Progenitor cell of endocrine pancreas (in vitro differentiated cells): ENCODE measurements at regions not wholly inside any gene's neighbourhood (a gene's known extent, or its start where the extent isn't known, plus 50 kb on each side); places are given as distances from the start of the nearest gene placed in this dataset.

Experiments used
- DNase-seq: peaks from one replicate; pipeline ENCODE4 v3.0.0; 2021; ENCODE audit warnings: low spot score; ENCODE audit not compliant: unreplicated experiment
- H3K27ac Mint-ChIP-seq: 2 replicates; pipeline ENCODE4 v1.8.0; 2021; ENCODE audit warnings: mild to moderate bottlenecking, moderate library complexity, mixed read lengths
- H3K27me3 Mint-ChIP-seq: 2 replicates; pipeline ENCODE4 v1.8.0; 2021; ENCODE audit warnings: mixed read lengths
- H3K36me3 Mint-ChIP-seq: 2 replicates; pipeline ENCODE4 v1.8.0; 2022; ENCODE audit warnings: mixed read lengths; ENCODE audit not compliant: insufficient read depth
- H3K4me1 Mint-ChIP-seq: 2 replicates; pipeline ENCODE4 v1.8.0; 2021; ENCODE audit warnings: low read depth, mixed read lengths
- H3K4me3 Mint-ChIP-seq: 2 replicates; pipeline ENCODE4 v1.8.0; 2021; ENCODE audit warnings: low read depth, mild to moderate bottlenecking, moderate library complexity, mixed read lengths
- H3K9me3 Mint-ChIP-seq: 2 replicates; pipeline ENCODE4 v1.8.0; 2021; ENCODE audit warnings: low read depth, mixed read lengths
- CTCF ChIP-seq: fragments of 200-600 bp; sonication (generic); IDR thresholded peaks from one replicate; pipeline ENCODE4 v1.5.0; 2021; ENCODE audit warnings: antibody characterized with exemption, mild to moderate bottlenecking; ENCODE audit not compliant: unreplicated experiment

GRCh38 chr1:177571076-177571475, 398.8 kb downstream of the SEC16B start:
- Mint-ChIP-seq H3K4me1 (peaks cover 2% of the 10 kb centered on the region), H3K36me3 (no peaks in the 10 kb centered on the region), H3K4me3 (no peak overlapping the region), H3K27me3 (no peaks in the 10 kb centered on the region), H3K27ac (no peak overlapping the region), H3K9me3 (no peaks in the 10 kb centered on the region)
- TF ChIP-seq CTCF, result no peak
- no peak for DNase-seq

DNA sequence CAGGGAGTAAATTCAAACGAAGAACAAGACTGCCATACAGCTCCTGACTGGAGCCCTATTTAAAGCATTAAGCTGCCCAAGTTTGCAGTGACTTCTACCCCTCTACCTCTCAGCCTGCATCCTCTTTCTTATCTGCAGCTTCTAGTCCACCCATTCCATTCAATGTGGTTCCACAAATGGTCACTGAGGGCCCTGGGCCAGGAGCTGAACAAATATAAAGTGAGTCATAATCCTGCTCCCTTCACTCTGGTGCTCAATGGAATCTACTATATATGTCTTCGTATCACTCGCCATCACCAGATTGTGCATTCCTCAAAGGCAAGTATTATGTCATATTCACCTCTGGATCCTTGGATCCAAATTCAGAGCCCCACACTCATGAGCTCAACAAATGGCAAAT, 398.7 kb downstream of the BRINP2 start:
- H3K27me3 Mint-ChIP-seq, result no peaks in the 10 kb centered on the region
- no peak for TF ChIP-seq CTCF
- no peaks in the 10 kb centered on the region for H3K36me3 Mint-ChIP-seq
- H3K4me1 Mint-ChIP-seq, result peaks cover 2% of the 10 kb centered on the region
- no peak overlapping the region for H3K4me3 Mint-ChIP-seq
- H3K9me3 Mint-ChIP-seq, result no peaks in the 10 kb centered on the region
- H3K27ac Mint-ChIP-seq, result no peak overlapping the region
- DNase-seq, result no peak

- DNase-seq, result no peak
- H3K36me3 Mint-ChIP-seq, result no peaks in the 10 kb centered on the region
- no peaks in the 10 kb centered on the region for H3K27me3 Mint-ChIP-seq
- peaks cover 2% of the 10 kb centered on the region for H3K4me1 Mint-ChIP-seq
- H3K9me3 Mint-ChIP-seq, result no peaks in the 10 kb centered on the region
- no peak overlapping the region for H3K27ac Mint-ChIP-seq
- H3K4me3 Mint-ChIP-seq, result no peak overlapping the region
- peak; percentile 10 for TF ChIP-seq CTCF
Observed at GRCh38 chr1:177568622-177569021, 397.9 kb downstream of the BRINP2 start.

- Mint-ChIP-seq H3K4me3 (no peak overlapping the region), H3K27me3 (no peaks in the 10 kb centered on the region), H3K36me3 (no peaks in the 10 kb centered on the region), H3K27ac (no peak overlapping the region), H3K4me1 (peaks cover 2% of the 10 kb centered on the region), H3K9me3 (no peaks in the 10 kb centered on the region)
- TF ChIP-seq CTCF, result peak; percentile 36
- no peak for DNase-seq
Observed at GRCh38 chr1:177567393-177567792, 396.6 kb downstream of the BRINP2 start.

- no peak for DNase-seq
- Mint-ChIP-seq H3K4me3 (no peak overlapping the region), H3K4me1 (peaks cover 2% of the 10 kb centered on the region), H3K36me3 (no peaks in the 10 kb centered on the region), H3K27ac (no peak overlapping the region), H3K27me3 (no peaks in the 10 kb centered on the region), H3K9me3 (no peaks in the 10 kb centered on the region)
- no peak for TF ChIP-seq CTCF
Observed at GRCh38 chr1:177566495-177566894, 395.7 kb downstream of the BRINP2 start.
